ENCODE measurements at regions not wholly inside any gene's neighbourhood (a gene's known extent, or its start where the extent isn't known, plus 50 kb on each side); places are given as distances from the start of the nearest gene placed in this dataset.

- no peak overlapping the region for H3K4me2 ChIP-seq (ENCODE audit: insufficient read depth, low read length)
- peaks cover 6% of the 10 kb centered on the region for H3K27me3 ChIP-seq (ENCODE audit: insufficient read depth, low read length, poor library complexity)
- H3K27ac ChIP-seq (ENCODE audit: low read length), result no peak overlapping the region
- ATAC-seq (ENCODE audit: insufficient read depth, low read depth) (no peak), DNase-seq (no peak)
- no peaks in the 10 kb centered on the region for H3K4me1 ChIP-seq (ENCODE audit: insufficient read depth, low read length)
- 0 out of 2 replicates have a peak, but pooled peaks cover 3% of the 10 kb centered on the region for H4K20me1 ChIP-seq (ENCODE audit: insufficient read depth, low read length)
- no peak overlapping the region for H3K4me3 ChIP-seq (ENCODE audit: low read depth in 1 of 2, low read length in 2 of 2)
- H3K79me2 ChIP-seq (ENCODE audit: insufficient read depth, low read length), result no peaks in the 10 kb centered on the region
- no peaks in the 10 kb centered on the region for H3K9me3 ChIP-seq (ENCODE audit: insufficient read depth, low read length, severe bottlenecking)
- no peaks in the 10 kb centered on the region for H3K36me3 ChIP-seq (ENCODE audit: insufficient read depth, low read length)
- no peak overlapping the region for H2AFZ ChIP-seq (ENCODE audit: low read depth, low read length)
- no peak overlapping the region for H3K9ac ChIP-seq (ENCODE audit: low read depth, low read length)
- no peak for TF ChIP-seq CTCF (IDR thresholded peaks at IDR 0.05; ENCODE audit: borderline replicate concordance, extremely low read depth, low read length, poor library complexity, severe bottlenecking)
- no peak for TF ChIP-seq EZH2 (IDR thresholded peaks at IDR 0.05; ENCODE audit: borderline replicate concordance, low read depth, low read length, severe bottlenecking)
Observed at GRCh38 chr1:34694383-34694782, 60.5 kb upstream of the GJB5 start.

DNA sequence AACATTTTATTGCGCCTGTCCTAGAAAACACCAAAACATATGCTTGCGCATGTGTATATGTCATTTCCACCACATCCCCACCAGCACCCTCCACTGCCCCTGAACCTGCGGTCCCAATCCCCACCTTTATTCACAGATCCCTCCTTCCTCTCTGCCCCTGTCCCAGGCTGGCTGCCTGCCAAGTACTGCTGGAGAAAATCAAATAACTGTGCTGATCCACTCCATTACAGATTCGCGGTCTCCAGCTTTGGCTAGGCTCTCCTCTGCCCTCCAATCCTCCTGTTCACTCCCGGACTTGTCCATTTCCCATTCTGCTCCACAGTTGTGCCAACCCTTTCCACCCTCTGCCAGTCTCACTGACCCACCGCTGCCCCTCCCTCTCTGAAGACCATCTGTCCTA is 59.3 kb upstream of the GJB5 start:
- no peak for ATAC-seq (ENCODE audit: insufficient read depth, low read depth)
- no peak for DNase-seq

GRCh38 chr1:34696230-34696629 is 58.6 kb upstream of the GJB5 start:
- ATAC-seq (ENCODE audit: insufficient read depth, low read depth), result no peak
- Histone ChIP-seq H3K79me2 (ENCODE audit: insufficient read depth, low read length) (no peaks in the 10 kb centered on the region), H3K27ac (ENCODE audit: low read length) (no peak overlapping the region), H3K4me2 (ENCODE audit: insufficient read depth, low read length) (no peak overlapping the region), H3K9me3 (ENCODE audit: insufficient read depth, low read length, severe bottlenecking) (no peaks in the 10 kb centered on the region), H3K36me3 (ENCODE audit: insufficient read depth, low read length) (no peaks in the 10 kb centered on the region), H3K9ac (ENCODE audit: low read depth, low read length) (no peak overlapping the region), H3K4me1 (ENCODE audit: insufficient read depth, low read length) (no peaks in the 10 kb centered on the region), H3K4me3 (ENCODE audit: low read depth in 1 of 2, low read length in 2 of 2) (no peak overlapping the region), H4K20me1 (ENCODE audit: insufficient read depth, low read length) (0 out of 2 replicates have a peak, but pooled peaks cover 3% of the 10 kb centered on the region), H3K27me3 (ENCODE audit: insufficient read depth, low read length, poor library complexity) (peaks cover 4% of the 10 kb centered on the region), H2AFZ (ENCODE audit: low read depth, low read length) (no peak overlapping the region)
- TF ChIP-seq EZH2 (IDR thresholded peaks at IDR 0.05; ENCODE audit: borderline replicate concordance, low read depth, low read length, severe bottlenecking) (no peak), CTCF (IDR thresholded peaks at IDR 0.05; ENCODE audit: borderline replicate concordance, extremely low read depth, low read length, poor library complexity, severe bottlenecking) (no peak)
- no peak for DNase-seq

More for the DNA sequence above, 59.3 kb upstream of the GJB5 start:
- Histone ChIP-seq H3K36me3 (ENCODE audit: insufficient read depth, low read length) (no peaks in the 10 kb centered on the region), H3K27me3 (ENCODE audit: insufficient read depth, low read length, poor library complexity) (peaks cover 4% of the 10 kb centered on the region), H3K79me2 (ENCODE audit: insufficient read depth, low read length) (no peaks in the 10 kb centered on the region), H3K27ac (ENCODE audit: low read length) (no peak overlapping the region), H4K20me1 (ENCODE audit: insufficient read depth, low read length) (0 out of 2 replicates have a peak, but pooled peaks cover 3% of the 10 kb centered on the region), H3K9me3 (ENCODE audit: insufficient read depth, low read length, severe bottlenecking) (no peaks in the 10 kb centered on the region), H3K4me3 (ENCODE audit: low read depth in 1 of 2, low read length in 2 of 2) (no peak overlapping the region), H3K4me1 (ENCODE audit: insufficient read depth, low read length) (no peaks in the 10 kb centered on the region), H3K4me2 (ENCODE audit: insufficient read depth, low read length) (no peak overlapping the region), H2AFZ (ENCODE audit: low read depth, low read length) (no peak overlapping the region), H3K9ac (ENCODE audit: low read depth, low read length) (no peak overlapping the region)
- no peak for TF ChIP-seq CTCF (IDR thresholded peaks at IDR 0.05; ENCODE audit: borderline replicate concordance, extremely low read depth, low read length, poor library complexity, severe bottlenecking)
- TF ChIP-seq EZH2 (IDR thresholded peaks at IDR 0.05; ENCODE audit: borderline replicate concordance, low read depth, low read length, severe bottlenecking), result no peak

DNA sequence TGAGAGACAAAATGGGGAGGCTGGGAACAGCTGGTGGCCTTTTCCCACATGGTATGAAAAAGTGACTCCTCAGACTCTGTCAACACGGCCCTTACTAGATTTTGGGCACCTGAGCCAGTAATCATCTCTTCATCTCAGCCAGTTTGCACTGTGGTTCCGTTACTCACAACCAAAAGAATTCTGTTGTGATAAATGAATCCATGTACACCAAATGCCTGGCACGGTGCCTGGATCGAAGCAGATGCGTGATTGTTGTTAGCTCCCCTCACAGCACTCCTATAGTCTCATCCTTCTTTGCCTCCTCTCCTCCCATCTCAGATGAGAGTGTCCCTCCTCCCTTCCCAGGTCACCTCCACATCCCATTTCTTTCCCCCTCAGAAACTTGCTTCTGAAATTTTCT is 57.9 kb upstream of the GJB5 start:
- no peak for ATAC-seq (ENCODE audit: insufficient read depth, low read depth)
- H3K36me3 ChIP-seq (ENCODE audit: insufficient read depth, low read length), result no peaks in the 10 kb centered on the region
- H3K27me3 ChIP-seq (ENCODE audit: insufficient read depth, low read length, poor library complexity), result peaks cover 4% of the 10 kb centered on the region
- no peak for DNase-seq
- no peak overlapping the region for H3K4me3 ChIP-seq (ENCODE audit: low read depth in 1 of 2, low read length in 2 of 2)
- H3K9me3 ChIP-seq (ENCODE audit: insufficient read depth, low read length, severe bottlenecking), result no peaks in the 10 kb centered on the region
- H4K20me1 ChIP-seq (ENCODE audit: insufficient read depth, low read length), result 0 out of 2 replicates have a peak, but pooled peaks cover 3% of the 10 kb centered on the region
- no peak overlapping the region for H3K27ac ChIP-seq (ENCODE audit: low read length)
- H2AFZ ChIP-seq (ENCODE audit: low read depth, low read length), result no peak overlapping the region
- no peaks in the 10 kb centered on the region for H3K4me1 ChIP-seq (ENCODE audit: insufficient read depth, low read length)
- TF ChIP-seq EZH2 (IDR thresholded peaks at IDR 0.05; ENCODE audit: borderline replicate concordance, low read depth, low read length, severe bottlenecking) (no peak), CTCF (IDR thresholded peaks at IDR 0.05; ENCODE audit: borderline replicate concordance, extremely low read depth, low read length, poor library complexity, severe bottlenecking) (no peak)
- no peak overlapping the region for H3K4me2 ChIP-seq (ENCODE audit: insufficient read depth, low read length)
- H3K9ac ChIP-seq (ENCODE audit: low read depth, low read length), result no peak overlapping the region
- H3K79me2 ChIP-seq (ENCODE audit: insufficient read depth, low read length), result no peaks in the 10 kb centered on the region

All from DND-41 (cell line).